ENCODE measurements at regions not wholly inside any gene's neighbourhood (a gene's known extent, or its start where the extent isn't known, plus 50 kb on each side); places are given as distances from the start of the nearest gene placed in this dataset.

- no peak for DNase-seq (ENCODE audit: low spot score)
- CTCF ChIA-PET = no interaction called here
These were observed 358.2 kb upstream of the ID4 start for GRCh38 chr6:19478992-19479391.

GRCh38 chr6:19479551-19479950 is 357.6 kb upstream of the ID4 start:
- no peak for TF ChIP-seq CTCF (conservative IDR thresholded peaks at IDR 0.05; ENCODE audit: low read depth)
- ChIA-PET CTCF (no interaction called here), POLR2A (ENCODE audit: low non-redundant PET) (no interaction called here)
- no peak overlapping the region for H3K27ac ChIP-seq
- no peak for DNase-seq (ENCODE audit: low spot score)

More at GRCh38 chr6:19478992-19479391, 358.2 kb upstream of the ID4 start:
- H3K27ac ChIP-seq = no peak overlapping the region
- no peak for TF ChIP-seq CTCF (conservative IDR thresholded peaks at IDR 0.05; ENCODE audit: low read depth)
- POLR2A ChIA-PET (ENCODE audit: low non-redundant PET) = no interaction called here

GRCh38 chr6:19492636-19493405 is 344.3 kb upstream of the ID4 start:
- no peak for DNase-seq (ENCODE audit: low spot score)
- TF ChIP-seq CTCF (conservative IDR thresholded peaks at IDR 0.05; ENCODE audit: low read depth) = no peak
- POLR2A ChIA-PET (ENCODE audit: low non-redundant PET) = no interaction called here
- CTCF ChIA-PET = no interaction called here
- H3K27ac ChIP-seq = no peak overlapping the region

- no peak for DNase-seq (ENCODE audit: low spot score)
- H3K27ac ChIP-seq = no peak overlapping the region
- CTCF ChIA-PET = interaction anchor here (0.7 kb wide), 1 partner anchor 12 kb away, joined by 3 read pairs; no protein-coding TSS in a partner anchor
- POLR2A ChIA-PET (ENCODE audit: low non-redundant PET) = no interaction called here
- no peak for TF ChIP-seq CTCF (conservative IDR thresholded peaks at IDR 0.05; ENCODE audit: low read depth)
These were observed 335.4 kb upstream of the ID4 start for GRCh38 chr6:19501737-19502245.

GRCh38 chr6:19502301-19502700 is 334.9 kb upstream of the ID4 start:
- no peak for TF ChIP-seq CTCF (conservative IDR thresholded peaks at IDR 0.05; ENCODE audit: low read depth)

GRCh38 chr6:19515939-19516338 is 321.2 kb upstream of the ID4 start:
- CTCF ChIA-PET = no interaction called here
- POLR2A ChIA-PET (ENCODE audit: low non-redundant PET) = no interaction called here
- TF ChIP-seq CTCF (conservative IDR thresholded peaks at IDR 0.05; ENCODE audit: low read depth) = no peak
- no peak for DNase-seq (ENCODE audit: low spot score)
- H3K27ac ChIP-seq = no peak overlapping the region

More at GRCh38 chr6:19502301-19502700, 334.9 kb upstream of the ID4 start:
- ChIA-PET POLR2A (ENCODE audit: low non-redundant PET) (no interaction called here), CTCF (interaction anchor here (0.7 kb wide), 1 partner anchor 12 kb away, joined by 3 read pairs; no protein-coding TSS in a partner anchor)
- no peak for DNase-seq (ENCODE audit: low spot score)
- no peak overlapping the region for H3K27ac ChIP-seq

Data from RWPE1 (cell line).